ENCODE measurements at regions not wholly inside any gene's neighbourhood (a gene's known extent, or its start where the extent isn't known, plus 50 kb on each side); places are given as distances from the start of the nearest gene placed in this dataset.

DNA sequence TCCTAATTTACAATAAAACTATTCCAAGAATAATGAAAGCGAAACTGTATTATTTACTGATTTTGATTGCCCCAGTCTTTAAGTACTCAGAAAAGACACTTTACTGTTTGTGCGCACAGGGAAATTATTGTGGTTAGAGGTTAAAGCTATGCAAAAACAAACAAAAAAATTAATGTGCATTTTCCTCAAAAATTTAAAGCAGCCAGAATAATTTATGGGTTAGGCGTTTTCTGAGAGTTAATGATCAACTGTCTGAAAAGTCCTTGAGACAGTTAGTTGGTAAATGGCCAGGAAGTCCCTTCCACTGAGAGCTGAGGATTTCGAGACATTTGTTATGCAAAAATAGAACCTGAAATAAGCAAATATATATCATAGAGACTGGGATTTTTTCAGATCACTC is 143.3 kb downstream of the IRS1 start:
- in situ Hi-C loops (cut with HindIII; ENCODE audit: low pct_unique_long_range_greater_than_20kb, low sequenced_read_pairs) = no loop called here
- ATAC-seq (no peak), DNase-seq (ENCODE audit: low read depth, low spot score) (no peak)
- TF ChIP-seq TCF7L2 (IDR thresholded peaks at IDR 0.05; ENCODE audit: low read depth, low read length) (no peak), POLR2AphosphoS5 (IDR thresholded peaks at IDR 0.05; ENCODE audit: low read depth, low read length) (no peak), SIN3A (IDR thresholded peaks at IDR 0.05; ENCODE audit: borderline replicate concordance, insufficient read depth, low read depth, low read length) (no peak)
- TF ChIP-seq, protein P1, sequence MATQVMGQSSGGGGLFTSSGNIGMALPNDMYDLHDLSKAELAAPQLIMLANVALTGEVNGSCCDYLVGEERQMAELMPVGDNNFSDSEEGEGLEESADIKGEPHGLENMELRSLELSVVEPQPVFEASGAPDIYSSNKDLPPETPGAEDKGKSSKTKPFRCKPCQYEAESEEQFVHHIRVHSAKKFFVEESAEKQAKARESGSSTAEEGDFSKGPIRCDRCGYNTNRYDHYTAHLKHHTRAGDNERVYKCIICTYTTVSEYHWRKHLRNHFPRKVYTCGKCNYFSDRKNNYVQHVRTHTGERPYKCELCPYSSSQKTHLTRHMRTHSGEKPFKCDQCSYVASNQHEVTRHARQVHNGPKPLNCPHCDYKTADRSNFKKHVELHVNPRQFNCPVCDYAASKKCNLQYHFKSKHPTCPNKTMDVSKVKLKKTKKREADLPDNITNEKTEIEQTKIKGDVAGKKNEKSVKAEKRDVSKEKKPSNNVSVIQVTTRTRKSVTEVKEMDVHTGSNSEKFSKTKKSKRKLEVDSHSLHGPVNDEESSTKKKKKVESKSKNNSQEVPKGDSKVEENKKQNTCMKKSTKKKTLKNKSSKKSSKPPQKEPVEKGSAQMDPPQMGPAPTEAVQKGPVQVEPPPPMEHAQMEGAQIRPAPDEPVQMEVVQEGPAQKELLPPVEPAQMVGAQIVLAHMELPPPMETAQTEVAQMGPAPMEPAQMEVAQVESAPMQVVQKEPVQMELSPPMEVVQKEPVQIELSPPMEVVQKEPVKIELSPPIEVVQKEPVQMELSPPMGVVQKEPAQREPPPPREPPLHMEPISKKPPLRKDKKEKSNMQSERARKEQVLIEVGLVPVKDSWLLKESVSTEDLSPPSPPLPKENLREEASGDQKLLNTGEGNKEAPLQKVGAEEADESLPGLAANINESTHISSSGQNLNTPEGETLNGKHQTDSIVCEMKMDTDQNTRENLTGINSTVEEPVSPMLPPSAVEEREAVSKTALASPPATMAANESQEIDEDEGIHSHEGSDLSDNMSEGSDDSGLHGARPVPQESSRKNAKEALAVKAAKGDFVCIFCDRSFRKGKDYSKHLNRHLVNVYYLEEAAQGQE (IDR thresholded peaks at IDR 0.05; ENCODE audit: insufficient read depth in 1 of 2, low read depth in 2 of 2, low read length in 1 of 2) = no peak
- TF ChIP-seq, protein P2, sequence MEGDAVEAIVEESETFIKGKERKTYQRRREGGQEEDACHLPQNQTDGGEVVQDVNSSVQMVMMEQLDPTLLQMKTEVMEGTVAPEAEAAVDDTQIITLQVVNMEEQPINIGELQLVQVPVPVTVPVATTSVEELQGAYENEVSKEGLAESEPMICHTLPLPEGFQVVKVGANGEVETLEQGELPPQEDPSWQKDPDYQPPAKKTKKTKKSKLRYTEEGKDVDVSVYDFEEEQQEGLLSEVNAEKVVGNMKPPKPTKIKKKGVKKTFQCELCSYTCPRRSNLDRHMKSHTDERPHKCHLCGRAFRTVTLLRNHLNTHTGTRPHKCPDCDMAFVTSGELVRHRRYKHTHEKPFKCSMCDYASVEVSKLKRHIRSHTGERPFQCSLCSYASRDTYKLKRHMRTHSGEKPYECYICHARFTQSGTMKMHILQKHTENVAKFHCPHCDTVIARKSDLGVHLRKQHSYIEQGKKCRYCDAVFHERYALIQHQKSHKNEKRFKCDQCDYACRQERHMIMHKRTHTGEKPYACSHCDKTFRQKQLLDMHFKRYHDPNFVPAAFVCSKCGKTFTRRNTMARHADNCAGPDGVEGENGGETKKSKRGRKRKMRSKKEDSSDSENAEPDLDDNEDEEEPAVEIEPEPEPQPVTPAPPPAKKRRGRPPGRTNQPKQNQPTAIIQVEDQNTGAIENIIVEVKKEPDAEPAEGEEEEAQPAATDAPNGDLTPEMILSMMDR (IDR thresholded peaks at IDR 0.05) = no peak
- intact Hi-C loops (cut with micrococcal nuclease; ENCODE audit: unreplicated experiment) = no loop called here
- no peak overlapping the region for H3K4me3 ChIP-seq (ENCODE audit: low read depth in 2 of 2, low read length in 2 of 2)
- no peaks in the 10 kb centered on the region for H3K36me3 ChIP-seq (ENCODE audit: control insufficient read depth, insufficient read depth, low read length)
- H3K27me3 ChIP-seq (ENCODE audit: control insufficient read depth, insufficient read depth, low read length) = no peaks in the 10 kb centered on the region
- no peak overlapping the region for H3K27ac ChIP-seq (ENCODE audit: low read length)
- ChIA-PET CTCF (no interaction called here), POLR2A (no interaction called here)
- no peaks in the 10 kb centered on the region for H3K9me3 ChIP-seq (ENCODE audit: control insufficient read depth, insufficient read depth, low read depth, low read length)
- peaks cover 11% of the 10 kb centered on the region; the same call in 1 of the 2 replicates for H3K4me1 ChIP-seq (ENCODE audit: control insufficient read depth, insufficient read depth, low read length)
- no TSS peak for BruUV-seq (replicated peaks)

DNA sequence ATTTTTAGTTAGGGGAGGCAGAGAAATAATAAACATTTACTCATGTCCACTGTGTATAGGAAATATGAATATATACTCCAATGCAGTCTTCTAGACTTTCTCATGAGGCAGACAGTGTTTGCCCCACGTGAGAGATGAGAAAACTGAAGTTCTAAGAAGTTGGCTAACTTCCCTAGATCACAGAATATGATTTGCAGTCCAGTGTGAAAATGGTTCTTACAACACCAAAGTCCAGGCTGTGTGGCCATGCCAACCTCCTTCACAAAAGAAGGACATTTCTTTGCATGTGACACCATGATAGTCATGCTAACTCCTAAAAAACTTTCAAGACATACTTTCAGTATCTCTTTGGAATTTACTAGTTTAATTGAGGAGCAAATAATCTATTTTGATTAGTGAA is 143.7 kb downstream of the IRS1 start:
- intact Hi-C loops (cut with micrococcal nuclease; ENCODE audit: unreplicated experiment) (no loop called here), in situ Hi-C loops (cut with HindIII; ENCODE audit: low pct_unique_long_range_greater_than_20kb, low sequenced_read_pairs) (no loop called here)
- peaks cover 11% of the 10 kb centered on the region; the same call in 1 of the 2 replicates for H3K4me1 ChIP-seq (ENCODE audit: control insufficient read depth, insufficient read depth, low read length)
- POLR2A ChIA-PET = no interaction called here
- no peak overlapping the region for H3K4me3 ChIP-seq (ENCODE audit: low read depth in 2 of 2, low read length in 2 of 2)
- CTCF ChIA-PET = no interaction called here
- DNase-seq (ENCODE audit: low read depth, low spot score) = no peak
- TF ChIP-seq TCF7L2 (IDR thresholded peaks at IDR 0.05; ENCODE audit: low read depth, low read length) (no peak), POLR2AphosphoS5 (IDR thresholded peaks at IDR 0.05; ENCODE audit: low read depth, low read length) (no peak), SIN3A (IDR thresholded peaks at IDR 0.05; ENCODE audit: borderline replicate concordance, insufficient read depth, low read depth, low read length) (no peak)
- TF ChIP-seq, protein P2 (IDR thresholded peaks at IDR 0.05) = no peak
- TF ChIP-seq, protein P1 (IDR thresholded peaks at IDR 0.05; ENCODE audit: insufficient read depth in 1 of 2, low read depth in 2 of 2, low read length in 1 of 2) = no peak
- ATAC-seq = no peak
- BruUV-seq (replicated peaks) = no TSS peak
- no peak overlapping the region; the same call in 1 of the 2 replicates for H3K27ac ChIP-seq (ENCODE audit: low read length)
- H3K27me3 ChIP-seq (ENCODE audit: control insufficient read depth, insufficient read depth, low read length) = no peaks in the 10 kb centered on the region
- H3K9me3 ChIP-seq (ENCODE audit: control insufficient read depth, insufficient read depth, low read depth, low read length) = no peaks in the 10 kb centered on the region
- H3K36me3 ChIP-seq (ENCODE audit: control insufficient read depth, insufficient read depth, low read length) = no peaks in the 10 kb centered on the region

Measured in Panc1 (cell line).